GM13977 (cell line): ENCODE measurements at regions not wholly inside any gene's neighbourhood (a gene's known extent, or its start where the extent isn't known, plus 50 kb on each side); places are given as distances from the start of the nearest gene placed in this dataset.

ENCODE experiments used
- DNase-seq: peaks from one replicate; pipeline ENCODE4 v3.0.0; 2012; ENCODE audit warnings: low spot score
- CTCF ChIP-seq: IDR thresholded peaks from 2 replicates; pipeline ENCODE4 v1.5.1; 2012; ENCODE audit warnings: mild to moderate bottlenecking, control low read depth; ENCODE audit not compliant: insufficient read depth; ENCODE audit errors: extremely low read depth, missing control alignments
- in situ Hi-C: fragments of 300-500 bp; cut with MboI; formaldehyde crosslinking; loops from one replicate; pipeline ENCODE4 v1.12.0; 2022; ENCODE audit warnings: low sequenced_read_pairs, low pct_unique_long_range_greater_than_20kb, mixed read lengths, inconsistent platforms; ENCODE audit not compliant: unreplicated experiment

DNA sequence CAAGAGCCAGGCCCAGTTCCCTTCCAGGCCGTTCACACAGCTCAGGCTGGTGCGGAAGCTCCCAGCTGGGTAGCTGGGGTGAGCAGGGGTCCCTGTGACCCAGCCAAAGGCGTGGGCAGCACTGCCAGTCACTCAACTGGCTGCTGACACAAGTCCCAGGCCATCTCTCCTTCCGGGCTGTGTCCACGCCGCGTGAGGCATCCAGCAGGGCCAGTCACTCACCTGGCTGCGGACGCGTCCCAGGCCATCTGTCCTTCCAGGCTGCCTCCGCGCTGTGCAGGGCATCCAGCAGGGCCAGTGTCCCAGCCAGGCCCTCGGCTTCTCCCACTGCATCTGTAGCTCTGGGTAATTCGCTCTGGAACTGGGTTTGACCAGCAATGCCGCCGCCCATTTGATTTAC, 184.2 kb downstream of the BRD1 start:
- no peak for TF ChIP-seq CTCF
- DNase-seq = no peak
- in situ Hi-C loops = no loop called here

- no peak for TF ChIP-seq CTCF
- DNase-seq = no peak
- in situ Hi-C loops = no loop called here
These were observed 184.9 kb downstream of the BRD1 start for GRCh38 chr22:49642741-49643140.

- in situ Hi-C loops = no loop called here
- DNase-seq = no peak
- TF ChIP-seq CTCF = no peak
These were observed 185.3 kb downstream of the BRD1 start for GRCh38 chr22:49642331-49642730.

- in situ Hi-C loops = no loop called here
- DNase-seq = no peak
- no peak for TF ChIP-seq CTCF
These were observed 185.8 kb downstream of the BRD1 start for GRCh38 chr22:49641770-49642313.

GRCh38 chr22:49640366-49641095, 187.1 kb downstream of the BRD1 start:
- no peak for TF ChIP-seq CTCF
- in situ Hi-C loops = no loop called here
- DNase-seq = no peak

- TF ChIP-seq CTCF = no peak
- no peak for DNase-seq
- in situ Hi-C loops = no loop called here
These were observed 187.7 kb downstream of the BRD1 start for GRCh38 chr22:49639956-49640355.
